NCI-H1092 treated with DMSO at 0.1 percent for 48 hours (cell line): ENCODE measurements at regions not wholly inside any gene's neighbourhood (a gene's known extent, or its start where the extent isn't known, plus 50 kb on each side); places are given as distances from the start of the nearest gene placed in this dataset.

ENCODE experiments used
- DNase-seq: peaks from one replicate; lab custom pipeline; 2025; lab: John Stamatoyannopoulos, UW

- DNase-seq = no peak
These were observed 612.1 kb downstream of the TBC1D4 start for GRCh38 chr13:74869846-74870245.

GRCh38 chr13:74868049-74868448 lies 613.9 kb downstream of the TBC1D4 start:
- DNase-seq = no peak

GRCh38 chr13:74867460-74867859 lies 614.5 kb downstream of the TBC1D4 start:
- DNase-seq = no peak

- DNase-seq = no peak
These were observed 615.9 kb downstream of the TBC1D4 start for GRCh38 chr13:74866101-74866500.

- DNase-seq = no peak
These were observed 616.3 kb downstream of the TBC1D4 start for GRCh38 chr13:74865656-74866055.

- DNase-seq = no peak
These were observed 621.2 kb downstream of the TBC1D4 start for GRCh38 chr13:74860789-74861188.

- DNase-seq = no peak
These were observed 631.1 kb downstream of the TBC1D4 start for GRCh38 chr13:74850893-74851292.

- no peak for DNase-seq
These were observed 634.0 kb downstream of the TBC1D4 start for GRCh38 chr13:74847966-74848365.

- no peak for DNase-seq
These were observed 636.2 kb downstream of the TBC1D4 start for GRCh38 chr13:74845806-74846205.

- DNase-seq = no peak
These were observed 640.3 kb downstream of the TBC1D4 start for GRCh38 chr13:74841651-74842050.

- DNase-seq = no peak
These were observed 640.8 kb downstream of the TBC1D4 start for GRCh38 chr13:74841123-74841522.

- DNase-seq = no peak
These were observed 642.3 kb downstream of the TBC1D4 start for GRCh38 chr13:74839656-74840055.

- DNase-seq = no peak
These were observed 643.9 kb downstream of the TBC1D4 start for GRCh38 chr13:74838096-74838495.

- DNase-seq = no peak
These were observed 645.3 kb downstream of the TBC1D4 start for GRCh38 chr13:74836628-74837027.

- no peak for DNase-seq
These were observed 646.4 kb downstream of the TBC1D4 start for GRCh38 chr13:74835579-74835978.

GRCh38 chr13:74825938-74826246 lies 656.1 kb downstream of the TBC1D4 start:
- DNase-seq = no peak

GRCh38 chr13:74825152-74825937 lies 656.6 kb downstream of the TBC1D4 start:
- DNase-seq = no peak

- no peak for DNase-seq
These were observed 661.2 kb downstream of the TBC1D4 start for GRCh38 chr13:74820809-74821208.

GRCh38 chr13:74819549-74819948 lies 662.4 kb downstream of the TBC1D4 start:
- no peak for DNase-seq

GRCh38 chr13:74816737-74817136 lies 665.2 kb downstream of the TBC1D4 start:
- no peak for DNase-seq

- DNase-seq = no peak
These were observed 662.0 kb upstream of the KLF12 start for GRCh38 chr13:74796157-74796556.

- DNase-seq = no peak
These were observed 661.3 kb upstream of the KLF12 start for GRCh38 chr13:74795526-74795925.

- DNase-seq = no peak
These were observed 660.4 kb upstream of the KLF12 start for GRCh38 chr13:74794582-74794981.

GRCh38 chr13:74794147-74794546 lies 659.9 kb upstream of the KLF12 start:
- no peak for DNase-seq
